ENCODE measurements at regions not wholly inside any gene's neighbourhood (a gene's known extent, or its start where the extent isn't known, plus 50 kb on each side); places are given as distances from the start of the nearest gene placed in this dataset.

DNA sequence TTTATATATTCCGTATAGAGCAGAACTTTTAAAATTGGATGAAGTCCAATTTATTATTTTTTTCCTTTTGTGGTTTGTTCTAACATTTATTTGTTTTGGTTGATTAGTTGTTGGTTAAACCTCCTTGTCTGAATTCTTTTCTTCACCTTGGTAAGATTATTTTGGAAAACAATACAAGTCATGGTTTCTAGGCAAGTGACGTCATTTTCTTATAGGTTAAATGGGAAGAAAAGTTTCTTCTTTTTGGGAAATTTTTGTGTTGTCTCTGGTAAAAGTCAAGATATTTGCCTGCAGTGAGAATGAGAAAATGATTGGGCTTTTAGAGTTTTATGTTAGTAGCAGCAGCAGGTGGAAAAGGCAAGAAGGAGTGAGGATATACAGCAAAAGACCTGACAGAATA lies 197.9 kb downstream of the OTOR start:
- DNase-seq (ENCODE audit: low read depth in 2 of 2): no peak

- peak in 1 of 2 experiments; percentile 5 for DNase-seq (ENCODE audit: low read depth in 2 of 2)
These were observed 199.3 kb downstream of the OTOR start for GRCh38 chr20:16947479-16947878.

DNA sequence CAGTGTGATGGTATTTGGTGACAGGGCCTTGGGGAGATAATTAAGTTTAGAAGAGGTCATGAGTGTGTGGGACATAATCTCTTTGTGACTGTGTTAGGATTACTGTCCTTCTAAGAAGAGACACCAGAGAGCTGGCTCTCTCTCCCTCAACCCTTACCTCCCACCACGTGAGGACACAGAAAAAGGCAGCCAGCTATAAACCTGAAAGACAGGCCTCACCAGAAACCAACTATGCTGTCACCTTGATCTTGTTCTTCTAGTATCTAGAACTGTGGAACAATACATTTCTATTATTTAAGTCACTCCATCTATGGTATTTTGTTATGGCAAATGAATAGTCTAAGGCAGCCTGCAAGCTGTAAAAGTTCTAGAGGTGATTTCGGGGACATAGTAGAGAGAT lies 203.7 kb downstream of the OTOR start:
- DNase-seq (ENCODE audit: low read depth in 2 of 2): no peak

DNA sequence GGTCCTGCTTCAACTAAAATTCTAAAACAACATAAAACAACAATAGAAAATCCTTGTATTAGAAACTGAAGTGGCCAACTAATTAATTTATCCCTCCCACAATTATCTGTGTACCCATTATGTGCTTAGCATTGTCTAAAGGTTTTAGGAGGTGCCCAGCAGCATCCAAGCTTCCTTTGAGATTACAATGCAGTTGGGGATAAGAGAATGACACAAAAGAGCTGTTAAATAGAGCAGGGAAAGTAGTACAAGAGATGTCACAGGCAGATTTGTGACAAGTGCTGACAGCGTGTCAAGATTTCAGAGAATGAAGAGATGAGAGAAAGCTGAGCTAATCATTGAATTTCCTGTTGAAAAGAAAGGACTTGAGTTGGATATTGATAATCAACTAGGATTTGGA lies 204.8 kb downstream of the OTOR start:
- no peak for DNase-seq (ENCODE audit: low read depth in 2 of 2)

DNA sequence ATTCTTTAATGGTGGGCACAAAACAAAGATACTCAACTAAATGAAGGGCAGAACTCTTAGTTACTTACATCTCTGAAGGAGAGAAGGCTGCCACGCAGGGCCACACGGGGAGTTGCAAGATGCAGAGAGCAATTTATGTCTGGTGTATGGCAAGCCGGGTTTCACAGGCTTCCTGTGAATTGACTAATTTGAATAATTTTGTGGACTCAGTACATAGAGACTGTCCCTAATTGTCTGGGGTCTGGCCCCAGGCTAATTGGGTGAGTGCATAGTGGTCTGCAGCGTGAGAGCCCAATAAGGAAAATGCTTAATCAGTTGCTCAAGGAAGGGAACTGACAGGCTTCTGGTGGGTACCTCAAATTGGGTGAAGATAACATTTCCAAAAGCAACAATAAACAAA lies 205.7 kb downstream of the OTOR start:
- DNase-seq (ENCODE audit: low read depth in 2 of 2): no peak

DNA sequence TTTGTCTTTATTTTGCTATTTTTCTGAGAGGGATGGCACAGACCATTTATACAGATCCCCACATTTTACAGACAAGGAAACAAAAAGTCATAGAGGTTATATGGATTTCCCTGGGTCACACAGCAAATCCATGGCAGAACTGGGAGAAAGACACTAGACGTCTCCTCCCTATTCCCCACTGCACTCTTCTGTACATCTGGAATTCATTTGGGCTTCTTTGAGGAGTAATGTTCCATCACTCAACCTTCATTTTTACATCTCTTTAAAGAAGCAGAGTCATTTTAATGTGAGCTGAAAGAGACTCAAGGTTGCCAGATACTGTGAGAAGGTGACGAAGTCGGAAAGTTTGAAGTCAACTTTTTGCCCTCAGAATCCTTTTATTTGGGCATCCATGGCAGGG lies 207.3 kb downstream of the OTOR start:
- peak; percentile 6 to 12 for DNase-seq (ENCODE audit: low read depth in 2 of 2)

GRCh38 chr20:16955971-16956370 lies 207.8 kb downstream of the OTOR start:
- DNase-seq (ENCODE audit: low read depth in 2 of 2): no peak

DNA sequence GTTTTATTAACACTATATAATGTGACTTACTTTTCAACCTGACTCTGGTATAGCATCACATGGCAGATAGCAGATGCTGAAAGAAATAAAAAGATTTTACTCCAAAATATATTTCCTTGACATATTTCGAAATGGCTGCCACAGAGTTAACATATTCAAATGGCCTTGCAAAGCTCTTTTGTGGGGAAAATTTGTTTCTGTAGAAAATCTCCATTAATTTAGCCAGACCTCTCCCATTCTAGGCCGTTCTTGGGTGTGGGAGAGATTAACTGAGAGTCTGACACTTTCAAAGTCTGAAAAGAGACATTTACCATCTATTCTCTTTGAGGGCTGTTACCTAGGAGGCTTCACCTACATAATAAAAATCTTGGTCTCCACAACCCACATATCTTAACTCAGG lies 217.2 kb downstream of the OTOR start:
- no peak for DNase-seq (ENCODE audit: low read depth in 2 of 2)

DNA sequence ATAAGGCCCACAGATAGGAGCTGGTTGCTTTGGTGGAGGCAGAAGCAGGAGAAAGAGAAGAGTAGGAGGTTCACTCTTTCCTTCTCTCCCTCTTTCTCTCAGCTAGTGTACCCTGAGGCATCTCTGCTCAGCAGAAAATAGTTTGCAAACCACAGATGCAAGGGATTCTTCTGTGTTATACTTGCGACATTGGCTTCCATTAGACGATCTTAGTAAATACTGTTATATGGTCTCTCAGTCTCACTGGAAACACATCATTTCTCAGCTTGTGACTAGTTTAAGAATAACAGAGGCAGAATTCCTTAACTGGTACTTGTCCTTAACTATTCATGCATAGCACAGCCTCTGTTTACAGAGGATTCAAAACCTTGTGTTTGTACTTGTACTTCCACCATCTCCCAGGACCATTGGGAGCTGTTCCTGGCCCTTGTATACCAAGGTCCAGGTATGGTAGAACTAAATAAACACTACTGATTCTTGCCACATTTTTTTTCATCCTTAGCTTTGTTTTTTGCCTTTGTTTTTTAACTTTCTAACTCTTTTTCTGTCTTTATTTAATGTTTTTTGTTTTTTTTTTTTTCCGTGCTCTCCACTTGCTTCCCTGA lies 218.2 kb downstream of the OTOR start:
- no peak for DNase-seq (ENCODE audit: low read depth in 2 of 2)

DNA sequence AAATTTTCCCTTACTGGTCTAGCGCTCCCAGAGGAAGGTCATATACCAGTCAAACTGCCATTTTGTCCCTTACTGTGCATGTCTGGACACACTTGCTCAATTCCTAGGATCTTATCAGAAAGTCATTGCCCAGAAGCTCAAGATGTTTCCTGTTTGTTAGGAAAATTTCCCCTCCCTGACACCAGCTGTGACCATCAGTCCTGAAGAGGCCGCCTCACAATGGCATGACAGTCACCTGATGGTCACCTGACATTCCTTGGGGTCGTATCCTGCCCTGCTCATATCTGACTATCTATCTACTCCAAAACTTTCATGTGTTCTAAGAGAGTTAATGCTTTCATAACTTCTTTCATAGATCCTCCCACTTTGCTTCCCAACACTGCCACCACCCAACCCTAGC lies 219.9 kb downstream of the OTOR start:
- no peak for DNase-seq (ENCODE audit: low read depth in 2 of 2)

- DNase-seq (ENCODE audit: low read depth in 2 of 2): no peak
These were observed 222.6 kb downstream of the OTOR start for GRCh38 chr20:16970776-16971175.

GRCh38 chr20:16974080-16974854 lies 226.1 kb downstream of the OTOR start:
- no peak for DNase-seq (ENCODE audit: low read depth in 2 of 2)

GRCh38 chr20:16974855-16975162 lies 226.7 kb downstream of the OTOR start:
- DNase-seq (ENCODE audit: low read depth in 2 of 2): no peak

- no peak for DNase-seq (ENCODE audit: low read depth in 2 of 2)
These were observed 227.5 kb downstream of the OTOR start for GRCh38 chr20:16975682-16976081.

DNA sequence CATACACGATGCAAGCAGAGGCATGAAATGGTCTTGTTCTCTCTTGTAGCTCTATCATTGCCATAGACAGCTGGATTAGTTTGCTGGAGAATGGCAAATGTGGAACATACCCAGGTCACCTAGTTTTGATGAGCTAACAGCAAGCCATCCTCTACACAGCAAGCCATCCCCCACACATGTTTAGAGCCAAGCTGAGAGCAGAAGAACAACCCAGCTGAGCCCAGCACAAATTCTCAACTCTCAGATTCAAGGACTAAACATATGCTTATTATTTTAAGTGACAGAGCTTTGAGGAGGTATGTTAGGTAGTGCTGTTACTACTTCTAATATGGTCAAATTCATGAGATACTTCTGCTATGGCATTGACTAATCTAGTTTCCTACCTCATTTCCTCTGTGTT lies 230.3 kb downstream of the OTOR start:
- no peak for DNase-seq (ENCODE audit: low read depth in 2 of 2)

- DNase-seq (ENCODE audit: low read depth in 2 of 2): no peak
These were observed 234.1 kb downstream of the OTOR start for GRCh38 chr20:16982091-16982726.

DNA sequence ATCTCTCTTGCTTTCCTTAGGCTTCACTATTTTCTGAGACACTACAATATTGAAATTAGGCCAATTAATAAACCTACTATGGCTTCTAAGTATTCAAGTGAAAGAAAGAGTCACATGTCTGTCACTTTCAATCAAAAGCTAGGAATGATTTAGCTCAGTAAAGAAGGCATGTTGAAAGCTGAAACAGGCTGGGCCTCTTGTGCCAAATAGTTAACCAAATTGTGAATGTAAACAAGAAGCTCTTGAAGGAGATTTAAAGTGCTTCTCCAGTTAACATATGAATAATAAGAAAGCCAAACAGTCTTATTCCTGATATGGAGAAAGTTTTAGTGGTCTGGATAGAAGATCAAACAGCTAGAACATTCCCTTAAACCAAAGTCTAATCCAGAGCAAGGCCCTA lies 236.3 kb downstream of the OTOR start:
- no peak for DNase-seq (ENCODE audit: low read depth in 2 of 2)

GRCh38 chr20:17003170-17003870 lies 223.5 kb upstream of the PCSK2 start:
- DNase-seq (ENCODE audit: low read depth in 2 of 2): no peak

DNA sequence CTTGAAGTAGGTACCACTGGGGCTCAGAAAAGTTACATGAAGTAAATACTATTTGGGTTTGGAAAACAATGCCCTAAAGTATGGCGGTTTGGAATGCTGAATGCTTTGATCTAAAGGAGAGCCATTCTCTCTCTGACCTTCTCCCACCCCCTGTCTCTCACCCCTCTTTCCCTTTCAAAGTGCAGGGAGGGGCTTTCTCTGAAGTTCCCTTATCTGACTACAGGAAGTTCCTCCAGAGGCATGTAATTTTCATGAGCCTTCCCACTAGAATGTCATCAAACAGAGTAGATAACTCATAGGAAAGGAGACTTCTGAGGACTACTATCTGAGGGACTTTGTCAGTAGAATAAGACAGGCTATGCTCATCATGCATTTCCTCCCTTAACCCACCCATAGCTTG lies 216.7 kb upstream of the PCSK2 start:
- DNase-seq (ENCODE audit: low read depth in 2 of 2): no peak

- no peak for DNase-seq (ENCODE audit: low read depth in 2 of 2)
These were observed 214.2 kb upstream of the PCSK2 start for GRCh38 chr20:17012546-17013226.

GRCh38 chr20:17014217-17014616 lies 212.6 kb upstream of the PCSK2 start:
- DNase-seq (ENCODE audit: low read depth in 2 of 2): no peak

DNA sequence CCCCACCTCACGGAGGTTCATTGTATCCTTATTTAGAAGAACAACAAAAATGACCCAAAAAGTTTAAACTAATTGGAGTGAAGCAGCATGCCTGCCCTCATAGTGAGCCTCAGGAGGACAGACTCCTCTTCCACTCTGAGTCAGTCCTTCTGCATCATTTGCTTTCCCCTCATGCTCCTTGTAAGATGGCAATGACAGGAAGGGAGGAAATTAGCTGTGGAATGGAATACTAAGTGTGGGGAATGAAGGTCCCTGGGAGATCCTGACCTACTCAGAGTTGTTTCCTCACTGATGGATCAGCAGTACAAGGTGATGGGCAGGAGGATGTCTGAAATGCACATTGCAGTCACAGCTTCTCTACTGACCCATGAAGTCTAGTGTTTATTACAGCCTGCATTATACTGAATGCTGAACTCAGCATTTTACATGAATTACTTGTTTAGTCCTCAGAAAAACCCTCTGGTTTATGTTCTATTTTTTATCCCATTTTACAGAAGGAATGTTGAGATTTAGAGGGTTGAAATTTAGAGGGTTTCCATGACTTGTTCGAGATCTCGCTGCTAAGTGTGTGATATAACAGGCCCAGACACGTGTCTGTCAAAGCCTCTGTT lies 212.0 kb upstream of the PCSK2 start:
- no peak for DNase-seq (ENCODE audit: low read depth in 2 of 2)

All from fibroblast of skin of left biceps (primary cell).